ENCODE measurements at regions not wholly inside any gene's neighbourhood (a gene's known extent, or its start where the extent isn't known, plus 50 kb on each side); places are given as distances from the start of the nearest gene placed in this dataset.
A peak's percentile ranks its signal among the peaks of the same experiment; 100 is the strongest.

DNA sequence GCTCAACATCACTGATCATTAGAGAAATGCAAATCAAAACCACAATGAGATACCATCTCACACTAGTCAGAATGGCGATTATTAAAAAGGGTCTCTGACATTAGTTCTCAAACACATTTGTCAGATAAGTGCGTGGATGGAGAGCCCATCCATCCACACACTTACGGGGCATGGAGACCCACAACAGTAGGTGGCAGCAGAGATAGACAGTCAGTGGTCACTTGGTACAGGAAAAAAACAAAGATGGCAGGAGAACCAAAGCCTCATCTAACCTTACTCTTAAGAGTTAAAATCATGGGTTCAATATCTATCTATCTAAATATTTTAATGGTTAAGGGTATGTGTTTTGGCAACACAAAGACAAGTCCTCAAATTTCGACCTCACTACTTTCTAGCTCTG is 1378.7 kb upstream of the C9orf72 start:
- FAIRE-seq (no peak), DNase-seq (ENCODE audit: insufficient read length, low spot score) (no peak)
- TF ChIP-seq, protein P1, sequence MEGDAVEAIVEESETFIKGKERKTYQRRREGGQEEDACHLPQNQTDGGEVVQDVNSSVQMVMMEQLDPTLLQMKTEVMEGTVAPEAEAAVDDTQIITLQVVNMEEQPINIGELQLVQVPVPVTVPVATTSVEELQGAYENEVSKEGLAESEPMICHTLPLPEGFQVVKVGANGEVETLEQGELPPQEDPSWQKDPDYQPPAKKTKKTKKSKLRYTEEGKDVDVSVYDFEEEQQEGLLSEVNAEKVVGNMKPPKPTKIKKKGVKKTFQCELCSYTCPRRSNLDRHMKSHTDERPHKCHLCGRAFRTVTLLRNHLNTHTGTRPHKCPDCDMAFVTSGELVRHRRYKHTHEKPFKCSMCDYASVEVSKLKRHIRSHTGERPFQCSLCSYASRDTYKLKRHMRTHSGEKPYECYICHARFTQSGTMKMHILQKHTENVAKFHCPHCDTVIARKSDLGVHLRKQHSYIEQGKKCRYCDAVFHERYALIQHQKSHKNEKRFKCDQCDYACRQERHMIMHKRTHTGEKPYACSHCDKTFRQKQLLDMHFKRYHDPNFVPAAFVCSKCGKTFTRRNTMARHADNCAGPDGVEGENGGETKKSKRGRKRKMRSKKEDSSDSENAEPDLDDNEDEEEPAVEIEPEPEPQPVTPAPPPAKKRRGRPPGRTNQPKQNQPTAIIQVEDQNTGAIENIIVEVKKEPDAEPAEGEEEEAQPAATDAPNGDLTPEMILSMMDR (IDR thresholded peaks at IDR 0.05; ENCODE audit: insufficient read depth, missing control alignments), result peak; percentile 10

DNA sequence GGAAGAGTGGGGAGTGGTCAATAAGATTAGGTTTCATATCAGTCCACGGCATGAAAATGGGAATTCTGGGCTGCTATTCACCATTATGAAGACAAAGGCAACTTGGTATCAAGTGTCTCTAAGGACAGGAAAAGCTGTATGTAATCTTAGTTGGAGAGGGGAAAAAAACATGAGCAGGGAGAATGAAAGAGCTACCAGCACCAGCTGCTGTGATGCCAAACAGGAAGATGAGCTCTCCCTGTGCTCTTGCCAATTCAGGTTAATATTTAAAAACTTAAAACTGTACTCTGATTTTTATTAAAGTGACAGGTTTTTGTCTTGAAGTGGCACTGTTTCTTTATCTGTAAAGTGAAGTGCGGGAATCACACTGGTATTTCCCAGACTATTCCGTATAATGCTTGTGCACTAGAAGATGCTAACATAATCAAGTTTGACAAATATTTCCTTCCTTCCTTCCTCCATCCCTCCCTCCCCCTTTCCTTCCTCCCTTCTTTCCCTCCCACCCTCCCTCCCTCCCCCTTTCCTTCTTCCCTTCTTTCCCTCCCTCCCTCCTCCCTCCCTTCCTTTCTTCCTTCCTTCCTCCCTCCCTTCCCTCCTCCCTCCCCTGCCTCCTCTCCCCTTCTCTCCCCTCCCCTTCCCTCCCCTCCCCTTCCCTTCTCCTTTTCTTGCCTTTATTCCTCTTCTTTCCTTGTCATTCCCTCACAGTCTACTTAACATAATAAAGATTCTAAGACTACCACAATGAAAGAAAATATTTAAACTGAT is 1383.0 kb upstream of the C9orf72 start:
- FAIRE-seq (peak; percentile 77), DNase-seq (ENCODE audit: insufficient read length, low spot score) (no peak)
- TF ChIP-seq, protein P1 (IDR thresholded peaks at IDR 0.05; ENCODE audit: insufficient read depth, missing control alignments), result no peak

DNA sequence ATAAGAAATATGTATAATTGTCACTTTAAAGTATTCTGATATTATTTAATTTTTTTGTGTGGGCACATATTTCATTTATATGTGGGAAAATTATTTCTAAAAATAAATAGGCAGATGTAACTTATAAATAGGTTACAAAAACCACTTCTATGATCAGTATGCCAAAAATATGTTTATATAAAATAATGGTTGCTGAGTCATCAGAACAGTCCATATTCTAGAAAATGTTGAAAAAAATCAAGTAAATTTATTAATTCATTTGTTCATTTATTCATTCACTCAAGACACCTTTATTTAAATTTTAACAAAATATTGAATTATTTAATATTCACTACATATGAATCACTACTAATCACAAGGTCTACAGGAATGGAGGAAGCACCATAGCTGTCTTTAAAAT is 1387.3 kb upstream of the C9orf72 start:
- TF ChIP-seq, protein P1 (IDR thresholded peaks at IDR 0.05; ENCODE audit: insufficient read depth, missing control alignments), result no peak
- no peak for DNase-seq (ENCODE audit: insufficient read length, low spot score)
- FAIRE-seq, result no peak

DNA sequence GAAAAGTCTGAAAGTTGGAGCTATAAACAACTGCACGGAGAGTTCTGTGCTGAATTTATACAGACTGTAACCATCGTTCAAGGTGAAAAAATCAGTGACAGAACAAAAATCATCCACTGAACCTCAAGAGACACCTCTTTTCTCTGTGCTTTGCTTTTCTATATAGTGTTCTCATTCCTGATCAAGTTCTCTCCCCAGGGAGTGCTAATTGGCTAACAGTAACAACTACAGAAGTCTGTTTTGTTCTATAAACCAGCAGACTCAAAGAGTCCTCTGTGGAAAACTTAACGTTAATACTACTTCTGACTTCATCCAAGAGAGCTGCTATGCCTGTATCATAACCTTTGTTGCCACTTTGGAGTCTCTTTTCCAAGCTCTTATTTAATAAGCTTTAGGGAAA is 1388.3 kb upstream of the C9orf72 start:
- FAIRE-seq (no peak), DNase-seq (ENCODE audit: insufficient read length, low spot score) (no peak)
- TF ChIP-seq, protein P1 (IDR thresholded peaks at IDR 0.05; ENCODE audit: insufficient read depth, missing control alignments), result no peak

DNA sequence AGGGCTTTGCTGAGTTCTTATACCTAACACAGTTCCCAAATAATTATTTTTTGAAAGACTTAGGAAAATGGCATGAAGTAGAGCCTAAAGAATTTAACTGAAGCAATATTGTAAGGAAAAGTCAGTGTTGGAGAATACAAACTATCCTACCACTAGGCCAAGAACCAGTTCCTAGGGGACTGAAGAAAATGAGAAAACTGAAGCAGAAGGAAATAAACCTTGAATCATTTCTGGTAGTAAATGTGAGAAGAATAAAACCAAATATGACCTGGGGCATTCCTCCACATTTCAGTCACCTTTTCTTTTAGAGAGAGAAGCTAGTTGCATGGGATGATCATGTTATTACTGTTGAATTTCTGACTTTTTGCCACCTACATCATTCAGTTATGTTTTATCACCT is 1393.9 kb upstream of the C9orf72 start:
- TF ChIP-seq, protein P1 (IDR thresholded peaks at IDR 0.05; ENCODE audit: insufficient read depth, missing control alignments), result no peak
- no peak for DNase-seq (ENCODE audit: insufficient read length, low spot score)
- no peak for FAIRE-seq

DNA sequence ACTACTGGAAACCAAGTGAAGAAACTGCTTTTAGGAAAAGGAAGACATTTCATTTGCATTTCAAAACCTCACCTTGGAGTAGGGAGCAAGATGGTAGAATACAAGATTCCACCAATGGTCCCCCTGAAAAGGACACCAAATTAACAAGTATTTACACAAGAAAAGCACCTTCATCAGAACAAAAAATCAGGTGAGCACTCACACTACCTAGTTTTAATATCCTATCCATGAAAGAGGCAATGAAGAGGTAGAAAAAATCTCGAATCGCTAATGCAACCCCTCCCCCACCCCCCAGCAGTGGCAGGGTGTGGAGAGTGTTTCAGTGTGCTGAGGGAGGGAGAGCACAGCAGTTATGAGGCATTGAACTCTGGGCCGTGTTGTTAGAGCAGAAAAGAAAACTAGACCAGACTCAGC is 1397.0 kb upstream of the C9orf72 start:
- DNase-seq (ENCODE audit: insufficient read length, low spot score) (no peak), FAIRE-seq (no peak)
- TF ChIP-seq, protein P1 (IDR thresholded peaks at IDR 0.05; ENCODE audit: insufficient read depth, missing control alignments), result no peak

DNA sequence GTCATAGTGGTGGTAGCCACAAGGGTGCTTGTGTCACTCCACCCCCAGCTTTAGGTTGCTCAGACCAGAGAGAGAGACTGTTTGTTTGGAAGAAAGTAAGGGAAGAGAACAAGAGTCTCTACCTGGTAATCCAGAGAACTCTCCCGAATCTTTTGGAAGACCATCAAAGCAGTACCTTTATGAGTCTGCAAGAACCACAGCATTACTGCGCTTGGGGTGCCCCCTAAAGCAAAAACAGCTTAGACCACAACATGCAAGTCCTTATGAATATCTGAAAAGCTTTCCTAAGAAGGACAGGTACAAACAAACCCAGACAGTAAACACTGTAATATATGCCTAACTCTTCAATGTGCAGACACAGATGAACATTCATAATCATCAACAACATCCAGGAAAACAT is 1398.6 kb upstream of the C9orf72 start:
- no peak for DNase-seq (ENCODE audit: insufficient read length, low spot score)
- no peak for FAIRE-seq
- TF ChIP-seq, protein P1 (IDR thresholded peaks at IDR 0.05; ENCODE audit: insufficient read depth, missing control alignments), result no peak

Measured in D721Med (cell line).